GM19035 (cell line): ENCODE measurements at regions not wholly inside any gene's neighbourhood (a gene's known extent, or its start where the extent isn't known, plus 50 kb on each side); places are given as distances from the start of the nearest gene placed in this dataset.

ENCODE experiments used
- ATAC-seq: cut with Tn5 transposase; IDR thresholded peaks from one replicate; pipeline ENCODE4 v1.9.1; 2021; ENCODE audit not compliant: unreplicated experiment

- ATAC-seq, result no peak
Observed at GRCh38 chr2:235287375-235287733, 206.5 kb upstream of the AGAP1 start.

DNA sequence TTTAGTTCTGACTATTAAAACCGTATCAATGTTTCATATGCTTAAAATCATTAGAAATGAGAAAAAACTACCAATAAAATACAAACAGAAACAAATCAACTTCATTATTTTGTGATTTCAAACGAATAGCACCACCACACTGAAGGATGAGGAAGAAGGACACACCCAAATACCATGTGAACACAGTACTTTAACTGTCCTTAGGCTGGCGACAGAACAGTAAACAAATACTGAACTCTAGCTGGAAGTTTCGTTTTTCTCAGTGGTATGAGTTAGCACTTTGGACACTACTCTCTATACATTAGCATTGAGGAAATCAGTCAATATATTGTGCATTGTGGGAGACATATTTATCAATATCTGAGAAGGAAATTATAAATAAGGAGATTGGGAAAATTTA, 202.4 kb upstream of the AGAP1 start:
- ATAC-seq, result no peak

DNA sequence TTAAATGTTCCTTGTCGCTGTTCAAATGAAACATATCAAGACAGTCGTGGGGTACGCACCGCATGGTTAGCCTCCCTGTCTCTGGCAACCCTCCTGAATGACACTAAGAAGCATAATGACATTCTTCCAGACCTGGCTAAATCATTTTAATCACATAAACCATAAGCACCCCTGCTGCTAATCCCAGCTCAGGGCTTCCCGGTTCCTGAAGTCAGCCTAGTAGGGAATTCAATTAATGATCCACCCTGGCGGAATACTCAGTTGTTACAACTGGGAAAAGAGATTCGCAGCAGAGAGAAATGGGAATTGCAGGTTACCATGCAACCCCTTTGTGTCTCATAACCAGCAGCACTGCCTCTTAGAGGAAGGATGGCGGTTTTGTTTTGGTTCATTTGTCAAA, 200.8 kb upstream of the AGAP1 start:
- ATAC-seq, result no peak

DNA sequence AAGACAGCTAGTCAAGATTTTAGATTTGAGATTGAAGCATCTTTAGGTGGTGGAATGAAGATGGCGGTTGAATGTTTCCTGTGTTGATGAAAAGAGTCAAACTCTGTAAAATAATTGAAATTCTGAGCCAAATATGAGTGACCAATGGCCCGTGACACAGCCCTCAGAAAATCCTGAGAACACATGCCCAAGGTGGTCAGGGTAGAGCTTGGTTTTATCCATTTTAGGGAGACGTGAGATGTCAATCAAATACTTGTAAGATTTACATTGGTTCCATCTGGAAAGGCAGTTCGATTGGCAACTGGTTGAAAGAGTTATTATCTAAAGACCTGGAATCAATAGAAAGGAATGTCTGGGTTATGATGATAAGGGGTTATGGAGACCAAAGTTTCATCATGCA, 198.0 kb upstream of the AGAP1 start:
- ATAC-seq, result no peak

DNA sequence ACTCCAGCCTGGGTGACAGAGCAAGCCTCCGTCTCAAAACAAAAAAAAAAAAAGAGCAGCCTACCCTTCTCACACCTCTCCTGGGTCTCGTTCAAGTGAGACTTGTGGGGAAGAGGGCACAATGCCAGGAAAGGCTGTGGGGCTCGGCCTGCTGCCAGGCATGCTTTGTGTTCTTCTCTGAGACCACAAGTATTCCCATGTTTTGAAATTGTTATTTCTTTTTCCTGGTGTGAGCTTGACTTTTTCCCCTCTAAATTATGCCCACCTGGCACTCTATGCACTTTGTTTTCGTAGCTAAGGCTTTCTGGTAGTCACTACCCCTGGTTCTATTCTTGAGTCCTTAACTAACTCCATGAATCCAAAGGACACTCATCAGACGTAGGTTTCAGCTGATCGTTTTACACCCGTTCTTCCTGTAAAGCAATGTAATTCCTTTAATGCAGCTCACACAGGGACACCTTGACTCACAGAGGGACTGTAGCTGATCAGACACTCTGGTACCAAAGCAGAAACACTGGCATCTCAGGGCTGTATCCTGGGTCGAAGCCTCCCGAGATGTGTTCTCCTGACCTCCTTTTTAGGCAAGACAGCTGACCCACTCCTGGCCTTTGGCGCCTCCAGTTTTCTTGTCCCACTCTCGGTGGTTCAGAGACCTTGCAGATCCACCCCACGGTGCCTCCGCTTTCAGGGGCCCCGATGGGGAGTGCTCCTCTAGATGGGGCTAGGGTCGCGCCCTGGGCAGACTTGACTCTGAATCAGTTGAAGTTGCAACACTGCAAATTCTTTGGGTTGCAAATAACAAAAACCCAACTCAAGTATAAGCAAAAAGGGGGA, 193.3 kb upstream of the AGAP1 start:
- ATAC-seq, result no peak

DNA sequence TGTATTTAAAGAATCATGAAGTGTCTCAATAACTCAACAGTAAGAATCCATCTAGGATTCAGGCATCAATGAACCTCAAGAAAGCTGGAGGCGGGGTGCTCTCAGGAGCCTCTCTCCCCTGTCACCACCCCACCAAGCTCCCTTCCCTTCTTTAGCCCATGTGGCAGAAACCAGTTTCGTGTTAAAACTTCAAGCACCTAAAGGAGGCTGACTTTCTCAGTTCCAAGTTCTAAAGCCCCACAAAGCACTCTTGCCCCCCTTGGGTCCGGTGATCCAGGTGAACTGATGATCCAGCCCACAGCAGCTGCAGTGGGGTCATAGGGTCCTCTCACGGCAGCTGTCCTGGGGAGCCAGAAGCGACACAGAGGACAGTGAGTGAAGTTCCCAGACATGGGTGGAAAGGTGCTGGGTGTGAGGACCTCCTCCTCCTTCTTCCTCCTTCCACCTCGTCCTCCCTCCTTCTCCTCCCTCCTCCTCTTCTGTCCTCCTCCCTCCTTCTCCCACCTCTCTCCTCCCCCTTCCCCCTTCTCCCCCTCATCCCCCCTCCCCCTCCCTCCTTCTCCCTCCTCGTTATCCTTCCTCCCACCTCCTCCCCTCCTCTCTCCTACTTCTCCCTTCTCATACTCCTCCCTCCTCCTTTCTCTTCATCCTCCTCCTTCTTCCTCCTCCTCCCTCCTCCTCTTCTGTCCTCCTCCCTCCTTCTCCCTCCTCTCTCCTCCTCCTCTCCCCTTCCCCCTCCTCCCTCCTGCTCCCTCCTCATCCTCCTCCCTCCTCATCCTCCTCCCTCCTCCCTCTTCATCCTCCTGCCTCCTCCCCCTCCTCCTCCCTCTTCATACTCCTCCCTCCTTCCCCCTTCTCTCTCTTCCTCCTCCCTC, 192.4 kb upstream of the AGAP1 start:
- no peak for ATAC-seq

DNA sequence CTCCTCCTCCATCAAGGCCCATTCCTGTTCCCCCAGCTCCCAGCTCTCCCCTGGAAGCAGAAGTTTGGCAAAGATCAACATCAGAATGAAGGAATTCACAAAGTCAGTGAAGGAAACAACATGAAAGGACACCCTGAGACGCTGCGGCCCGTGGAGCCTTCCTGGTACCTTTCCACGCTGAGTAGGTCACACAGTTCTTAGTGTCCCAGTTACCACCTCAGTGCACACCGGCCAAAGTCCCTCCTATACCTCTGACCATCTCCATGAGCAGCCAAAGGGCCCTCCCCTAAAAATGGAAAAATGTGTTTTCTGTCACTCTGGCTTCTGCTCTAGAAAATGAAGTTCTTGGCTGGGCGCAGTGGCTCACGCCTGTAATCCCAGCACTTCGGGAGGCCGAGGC, 191.6 kb upstream of the AGAP1 start:
- ATAC-seq, result no peak

GRCh38 chr2:235303499-235304291, 190.1 kb upstream of the AGAP1 start:
- ATAC-seq, result no peak

- no peak for ATAC-seq
Observed at GRCh38 chr2:235305678-235306077, 188.2 kb upstream of the AGAP1 start.

GRCh38 chr2:235311044-235311443, 182.8 kb upstream of the AGAP1 start:
- ATAC-seq, result no peak

DNA sequence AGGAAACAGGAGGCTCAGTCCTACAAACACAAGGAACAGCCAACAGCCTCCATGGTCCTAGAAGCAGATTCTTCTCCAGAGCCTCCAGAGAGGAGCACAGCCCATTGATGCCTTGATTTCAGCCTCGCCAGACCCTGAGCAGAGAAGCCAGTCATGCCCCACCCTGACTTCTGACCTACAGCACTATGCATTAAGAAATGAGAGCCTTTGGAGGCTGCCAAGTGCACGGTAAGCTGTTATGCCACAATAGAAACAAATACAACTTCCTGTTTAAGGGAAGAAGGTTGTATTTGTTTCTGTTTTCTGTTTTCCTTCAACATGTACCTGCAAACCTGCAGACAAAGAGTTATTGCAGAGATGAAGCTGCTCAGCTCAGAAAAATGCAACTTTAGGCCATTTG, 181.3 kb upstream of the AGAP1 start:
- ATAC-seq, result no peak

- ATAC-seq, result no peak
Observed at GRCh38 chr2:235314371-235314930, 179.4 kb upstream of the AGAP1 start.

DNA sequence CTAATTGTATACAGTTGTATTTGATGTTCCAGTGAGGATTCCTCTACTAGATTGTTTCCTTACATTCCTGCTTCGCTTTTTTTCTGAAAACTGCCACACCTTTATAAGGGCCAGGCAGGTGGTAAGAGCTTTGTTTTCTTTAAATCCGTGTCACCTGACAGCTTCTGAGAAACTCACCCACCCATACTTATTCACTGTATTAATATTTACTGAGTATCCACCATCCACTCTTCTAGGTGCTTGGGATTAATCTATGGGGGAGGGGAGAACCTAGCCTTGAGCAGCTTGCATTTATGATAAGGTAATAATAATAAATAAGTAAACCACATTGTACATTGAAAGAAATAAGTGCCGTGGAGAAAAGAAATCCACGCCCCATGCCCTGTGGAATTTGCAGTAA, 174.7 kb upstream of the AGAP1 start:
- no peak for ATAC-seq

- no peak for ATAC-seq
Observed at GRCh38 chr2:235320326-235320725, 173.5 kb upstream of the AGAP1 start.

GRCh38 chr2:235324324-235324723, 169.5 kb upstream of the AGAP1 start:
- ATAC-seq, result no peak

DNA sequence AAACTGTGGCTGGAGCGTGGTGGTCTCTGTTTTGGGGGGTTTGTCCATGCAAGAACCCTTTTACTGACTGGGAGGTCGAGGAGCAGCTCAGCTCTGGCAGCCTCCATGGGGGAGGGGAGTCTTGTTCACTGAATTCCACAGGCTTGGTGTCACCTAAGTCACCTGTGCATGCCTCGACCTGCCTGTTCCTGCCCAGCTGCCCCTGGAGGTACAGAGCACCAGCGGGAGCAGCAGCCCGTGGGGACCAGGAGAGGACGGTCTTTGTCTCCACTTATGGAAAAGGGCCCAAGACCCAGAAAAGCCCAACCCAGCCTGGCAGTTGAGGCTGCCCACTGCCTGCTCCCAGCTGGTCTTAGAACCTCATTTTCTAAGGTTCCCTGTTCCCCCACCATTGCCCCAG, 168.7 kb upstream of the AGAP1 start:
- no peak for ATAC-seq

DNA sequence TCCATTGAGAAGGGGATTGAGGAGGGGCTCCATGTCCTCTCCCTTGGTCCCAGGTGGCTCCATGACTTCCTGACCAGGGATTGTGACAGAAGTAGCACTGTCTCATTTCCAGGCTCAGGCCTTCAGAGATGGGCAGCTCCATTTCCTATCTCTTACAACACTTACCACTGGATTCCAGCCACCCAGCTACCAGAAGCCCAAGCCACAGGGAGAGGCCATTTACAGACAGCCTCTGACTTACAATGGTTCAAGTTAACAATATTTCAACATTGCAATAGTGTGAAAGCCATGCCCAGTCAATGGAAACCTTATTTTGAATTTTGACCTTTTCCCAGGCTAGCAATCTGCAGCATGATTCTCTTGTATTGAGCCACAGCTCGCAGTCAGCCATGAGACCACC, 164.9 kb upstream of the AGAP1 start:
- ATAC-seq, result no peak

DNA sequence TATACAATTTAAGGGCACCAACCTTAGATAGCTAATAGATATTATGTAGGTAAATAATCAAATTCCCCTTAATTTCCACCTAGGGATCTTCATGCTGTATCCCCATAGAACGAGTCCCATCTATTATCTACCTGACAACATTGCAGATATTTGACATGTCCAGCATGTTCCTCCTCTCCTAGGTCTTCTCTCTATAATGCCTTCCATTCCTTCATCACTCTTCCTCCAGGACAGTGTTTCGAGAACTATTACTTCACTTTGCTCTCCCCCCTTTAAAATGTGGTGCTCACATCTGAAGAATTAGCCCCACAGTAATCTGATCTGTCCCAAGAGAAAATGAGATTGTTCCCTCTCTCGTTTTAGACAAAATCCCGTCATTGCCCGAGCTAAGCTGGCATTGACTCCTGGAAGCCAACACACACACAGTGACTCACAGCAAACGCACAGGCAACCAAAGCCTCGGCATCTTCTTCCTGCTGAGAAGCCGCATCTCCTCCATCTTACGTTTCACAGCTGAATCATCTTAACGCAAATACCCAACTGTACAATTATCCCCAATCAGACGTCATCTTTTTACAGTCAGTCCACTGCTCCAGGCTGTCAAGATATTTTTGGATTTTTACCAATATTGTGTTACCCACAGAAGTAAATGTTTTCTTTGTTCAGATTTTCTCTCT, 162.9 kb upstream of the AGAP1 start:
- no peak for ATAC-seq

DNA sequence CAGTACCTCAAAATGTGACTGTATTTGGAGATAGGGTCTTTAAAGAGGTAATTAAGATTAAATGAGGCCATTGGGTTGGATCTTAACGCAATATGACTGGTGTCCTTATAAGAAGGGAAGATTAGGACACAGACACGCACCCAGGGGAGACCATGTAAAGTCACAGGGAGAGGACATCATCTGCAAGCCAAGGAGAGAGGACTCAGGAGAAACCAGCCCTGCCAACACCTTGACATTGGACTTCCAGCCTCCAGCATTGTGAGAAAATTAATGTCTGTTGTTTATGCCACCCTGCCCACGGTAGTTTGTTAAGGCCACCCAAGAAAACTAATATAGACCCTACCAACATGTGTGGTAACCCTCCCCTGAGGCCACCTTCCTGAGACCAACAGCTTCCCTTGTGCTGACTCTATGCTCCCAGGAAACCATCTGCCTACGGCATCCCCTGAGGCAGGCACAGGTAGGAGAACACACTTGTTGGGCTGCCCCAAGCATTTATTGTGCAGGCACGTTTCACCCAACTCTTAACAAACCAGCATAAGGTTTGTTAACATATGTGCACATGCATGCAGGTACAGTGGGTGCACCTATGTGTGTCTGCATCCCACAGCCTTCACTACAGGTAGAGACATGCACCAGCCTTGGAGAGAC, 161.5 kb upstream of the AGAP1 start:
- ATAC-seq, result no peak

DNA sequence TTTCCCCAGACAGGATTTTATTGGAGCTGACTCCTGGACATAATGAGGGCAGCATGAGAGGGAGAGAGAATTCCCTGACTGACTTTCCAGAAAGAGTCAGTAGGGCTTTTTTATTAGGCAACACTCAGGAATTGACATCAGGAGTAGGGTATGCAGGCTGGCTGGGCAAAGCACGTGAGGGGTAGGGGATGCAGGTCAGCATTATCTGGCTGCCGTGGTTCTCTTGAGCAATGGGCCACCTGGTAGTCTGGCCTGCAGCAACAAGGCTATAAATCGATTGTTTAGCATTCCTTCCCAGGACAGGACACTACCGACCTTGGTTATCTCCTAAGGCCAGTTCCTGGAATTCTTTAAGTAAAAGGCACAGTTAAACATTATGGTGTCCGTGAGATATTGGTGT, 160.8 kb upstream of the AGAP1 start:
- no peak for ATAC-seq
